ENCODE measurements at regions not wholly inside any gene's neighbourhood (a gene's known extent, or its start where the extent isn't known, plus 50 kb on each side); places are given as distances from the start of the nearest gene placed in this dataset.

DNA sequence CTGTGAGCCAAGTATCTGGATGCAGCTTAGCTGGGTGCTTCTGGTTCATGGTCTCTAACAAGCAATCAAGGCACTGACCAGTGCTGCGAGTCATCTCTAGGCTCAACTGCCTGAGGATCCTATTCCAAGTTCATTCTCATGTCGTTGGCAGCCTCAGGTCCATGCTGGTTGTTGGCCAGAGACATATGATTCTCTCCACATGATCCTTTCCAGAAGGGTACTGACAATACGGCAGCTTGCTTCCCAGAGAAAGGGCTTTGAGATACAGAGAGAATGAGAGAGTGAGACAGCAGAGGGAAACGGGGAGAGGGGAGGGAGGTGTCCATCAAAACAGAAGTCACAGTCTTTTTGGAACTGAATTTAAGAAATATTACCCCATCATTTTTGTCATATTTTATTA is 405.6 kb downstream of the XPNPEP1 start:
- POLR2A ChIA-PET, result no interaction called here
- no peak for TF ChIP-seq LEF1 (IDR thresholded peaks at IDR 0.05; ENCODE audit: borderline replicate concordance)
- no peak for TF ChIP-seq HDGF (IDR thresholded peaks at IDR 0.05; ENCODE audit: borderline replicate concordance)
- TF ChIP-seq CTBP1 (IDR thresholded peaks at IDR 0.05; ENCODE audit: borderline replicate concordance), result no peak
- no peak for TF ChIP-seq FOXK2 (IDR thresholded peaks at IDR 0.05)
- TF ChIP-seq NFRKB (IDR thresholded peaks at IDR 0.05), result no peak
- TF ChIP-seq FOXM1 (IDR thresholded peaks at IDR 0.05; ENCODE audit: borderline replicate concordance), result no peak
- TF ChIP-seq SP1 (IDR thresholded peaks at IDR 0.05), result no peak
- CTCF ChIA-PET, result no interaction called here
- DNase-seq (ENCODE audit: extremely low spot score), result no peak

DNA sequence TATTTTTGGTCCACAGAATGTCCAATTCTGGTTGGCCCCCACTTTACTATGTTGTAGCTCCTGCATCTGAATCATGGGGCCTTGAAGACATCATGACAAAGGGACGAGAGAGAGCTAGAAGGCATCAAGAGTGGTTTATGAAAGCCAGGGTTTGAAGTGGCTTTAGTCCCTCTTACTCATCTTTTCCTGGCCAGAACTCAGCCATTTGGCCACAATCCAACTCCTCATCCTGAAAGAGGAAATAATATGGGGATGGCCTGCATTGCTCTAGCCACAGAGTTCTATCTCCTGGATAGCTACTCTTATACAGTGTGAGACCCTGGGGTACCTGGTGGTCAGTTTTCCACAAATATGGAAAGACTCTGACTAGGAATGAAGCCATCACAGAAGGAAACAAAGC is 418.9 kb downstream of the XPNPEP1 start:
- POLR2A ChIA-PET, result no interaction called here
- CTCF ChIA-PET, result no interaction called here
- TF ChIP-seq SP1 (IDR thresholded peaks at IDR 0.05) (no peak), SUZ12 (IDR thresholded peaks at IDR 0.05) (no peak), LEF1 (IDR thresholded peaks at IDR 0.05; ENCODE audit: borderline replicate concordance) (no peak), ELF4 (IDR thresholded peaks at IDR 0.05) (no peak), L3MBTL2 (conservative IDR thresholded peaks at IDR 0.05) (no peak), CTBP1 (IDR thresholded peaks at IDR 0.05; ENCODE audit: borderline replicate concordance) (no peak), FOXA1 (IDR thresholded peaks at IDR 0.05) (no peak), ZNF384 (IDR thresholded peaks at IDR 0.05) (no peak)
- TF ChIP-seq, protein P1, sequence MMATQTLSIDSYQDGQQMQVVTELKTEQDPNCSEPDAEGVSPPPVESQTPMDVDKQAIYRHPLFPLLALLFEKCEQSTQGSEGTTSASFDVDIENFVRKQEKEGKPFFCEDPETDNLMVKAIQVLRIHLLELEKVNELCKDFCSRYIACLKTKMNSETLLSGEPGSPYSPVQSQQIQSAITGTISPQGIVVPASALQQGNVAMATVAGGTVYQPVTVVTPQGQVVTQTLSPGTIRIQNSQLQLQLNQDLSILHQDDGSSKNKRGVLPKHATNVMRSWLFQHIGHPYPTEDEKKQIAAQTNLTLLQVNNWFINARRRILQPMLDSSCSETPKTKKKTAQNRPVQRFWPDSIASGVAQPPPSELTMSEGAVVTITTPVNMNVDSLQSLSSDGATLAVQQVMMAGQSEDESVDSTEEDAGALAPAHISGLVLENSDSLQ (IDR thresholded peaks at IDR 0.05), result no peak
- no peak for DNase-seq (ENCODE audit: extremely low spot score)

GRCh38 chr10:109487691-109488090 is 435.6 kb downstream of the XPNPEP1 start:
- TF ChIP-seq HDGF (IDR thresholded peaks at IDR 0.05; ENCODE audit: borderline replicate concordance), result no peak
- no peak for TF ChIP-seq SP1 (IDR thresholded peaks at IDR 0.05)
- no peak for TF ChIP-seq SUZ12 (IDR thresholded peaks at IDR 0.05)
- no peak for TF ChIP-seq ZNF384 (IDR thresholded peaks at IDR 0.05)
- no peak for TF ChIP-seq FOXM1 (IDR thresholded peaks at IDR 0.05; ENCODE audit: borderline replicate concordance)
- TF ChIP-seq TARDBP (IDR thresholded peaks at IDR 0.05), result no peak
- no peak for TF ChIP-seq LEF1 (IDR thresholded peaks at IDR 0.05; ENCODE audit: borderline replicate concordance)
- no peak for TF ChIP-seq FOXK2 (IDR thresholded peaks at IDR 0.05)
- TF ChIP-seq BHLHE40 (IDR thresholded peaks at IDR 0.05; ENCODE audit: borderline replicate concordance), result no peak
- TF ChIP-seq ELF4 (IDR thresholded peaks at IDR 0.05), result no peak
- TF ChIP-seq, protein P1 (IDR thresholded peaks at IDR 0.05), result no peak
- TF ChIP-seq L3MBTL2 (conservative IDR thresholded peaks at IDR 0.05), result no peak
- TF ChIP-seq FOXA1 (IDR thresholded peaks at IDR 0.05), result no peak
- TF ChIP-seq CTBP1 (IDR thresholded peaks at IDR 0.05; ENCODE audit: borderline replicate concordance), result no peak
- POLR2A ChIA-PET, result no interaction called here
- no peak for DNase-seq (ENCODE audit: extremely low spot score)
- CTCF ChIA-PET, result no interaction called here

DNA sequence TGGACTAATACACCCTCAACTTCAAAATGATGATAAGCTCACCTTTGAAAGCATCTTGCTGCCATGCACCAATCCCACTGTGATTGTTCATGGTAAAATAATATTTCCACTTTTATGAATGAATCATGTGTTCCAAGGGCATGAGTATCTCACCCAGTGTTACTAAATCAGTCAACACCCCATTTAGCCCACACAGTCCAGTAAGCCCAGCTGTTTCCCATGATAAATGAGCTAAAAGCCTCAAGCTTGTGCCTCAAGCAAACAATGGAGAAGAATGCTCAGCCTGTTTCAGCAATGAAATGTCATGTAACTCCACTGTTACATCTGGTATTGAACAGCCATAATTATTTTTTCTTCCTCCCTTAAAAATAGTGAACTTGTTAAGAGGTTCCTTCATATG is 442.5 kb downstream of the XPNPEP1 start:
- TF ChIP-seq ZNF384 (IDR thresholded peaks at IDR 0.05) (no peak), SUZ12 (IDR thresholded peaks at IDR 0.05) (no peak), HDGF (IDR thresholded peaks at IDR 0.05; ENCODE audit: borderline replicate concordance) (no peak), FOXK2 (IDR thresholded peaks at IDR 0.05) (no peak), ARNT (IDR thresholded peaks at IDR 0.05) (no peak), BHLHE40 (IDR thresholded peaks at IDR 0.05; ENCODE audit: borderline replicate concordance) (no peak), NFRKB (IDR thresholded peaks at IDR 0.05) (no peak), ELF4 (IDR thresholded peaks at IDR 0.05) (no peak), TARDBP (IDR thresholded peaks at IDR 0.05) (no peak), FOXA1 (IDR thresholded peaks at IDR 0.05) (no peak), FOXM1 (IDR thresholded peaks at IDR 0.05; ENCODE audit: borderline replicate concordance) (no peak)
- TF ChIP-seq, protein P1 (IDR thresholded peaks at IDR 0.05), result no peak
- ChIA-PET POLR2A (no interaction called here), CTCF (no interaction called here)
- DNase-seq (ENCODE audit: extremely low spot score), result no peak

- CTCF ChIA-PET, result no interaction called here
- no peak for DNase-seq (ENCODE audit: extremely low spot score)
- POLR2A ChIA-PET, result no interaction called here
- TF ChIP-seq FOXK2 (IDR thresholded peaks at IDR 0.05), result no peak
- TF ChIP-seq BHLHE40 (IDR thresholded peaks at IDR 0.05; ENCODE audit: borderline replicate concordance), result no peak
- TF ChIP-seq L3MBTL2 (conservative IDR thresholded peaks at IDR 0.05), result no peak
- TF ChIP-seq SP1 (IDR thresholded peaks at IDR 0.05), result no peak
These were observed 447.4 kb downstream of the XPNPEP1 start for GRCh38 chr10:109475711-109476421.

DNA sequence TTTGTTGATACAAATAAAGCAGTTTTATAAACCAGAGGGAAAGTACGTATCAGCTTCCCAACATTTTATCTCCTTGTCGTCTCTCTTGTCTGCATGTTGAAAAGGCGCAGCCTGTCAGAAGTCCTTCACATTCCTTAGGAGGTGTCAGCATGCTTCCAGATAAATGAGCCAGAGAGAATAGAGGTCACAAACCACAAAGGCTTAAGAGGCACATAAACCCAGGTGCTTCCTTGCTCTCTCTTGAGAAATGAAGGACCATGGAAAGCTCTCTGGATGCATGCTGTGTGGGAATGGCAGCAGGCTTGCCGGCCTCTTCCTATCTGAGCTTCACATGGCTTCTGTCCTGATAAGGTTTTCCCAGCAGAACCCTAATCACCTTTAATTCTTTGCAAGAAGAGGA is 448.5 kb downstream of the XPNPEP1 start:
- no peak for TF ChIP-seq ZNF384 (IDR thresholded peaks at IDR 0.05)
- CTCF ChIA-PET, result no interaction called here
- no peak for DNase-seq (ENCODE audit: extremely low spot score)
- POLR2A ChIA-PET, result no interaction called here

- ChIA-PET POLR2A (no interaction called here), CTCF (no interaction called here)
- TF ChIP-seq NFRKB (IDR thresholded peaks at IDR 0.05) (no peak), CTBP1 (IDR thresholded peaks at IDR 0.05; ENCODE audit: borderline replicate concordance) (no peak), ZNF384 (IDR thresholded peaks at IDR 0.05) (no peak), L3MBTL2 (conservative IDR thresholded peaks at IDR 0.05) (no peak), FOXM1 (IDR thresholded peaks at IDR 0.05; ENCODE audit: borderline replicate concordance) (no peak), ARNT (IDR thresholded peaks at IDR 0.05) (no peak), FOXA1 (IDR thresholded peaks at IDR 0.05) (no peak), SP1 (IDR thresholded peaks at IDR 0.05) (no peak), LEF1 (IDR thresholded peaks at IDR 0.05; ENCODE audit: borderline replicate concordance) (no peak)
- TF ChIP-seq, protein P1 (IDR thresholded peaks at IDR 0.05), result no peak
- DNase-seq (ENCODE audit: extremely low spot score), result no peak
These were observed 449.1 kb downstream of the XPNPEP1 start for GRCh38 chr10:109474261-109474660.

Measured in HEK293T (cell line).